AG09319 (cell line): ENCODE measurements at regions not wholly inside any gene's neighbourhood (a gene's known extent, or its start where the extent isn't known, plus 50 kb on each side); places are given as distances from the start of the nearest gene placed in this dataset.

ENCODE experiments used
- DNase-seq: peaks from one replicate; pipeline ENCODE4 v3.0.0-alpha.2; 2010; ENCODE audit warnings: low read depth; ENCODE audit errors: extremely low read depth
- CTCF ChIP-seq: IDR thresholded peaks from 2 replicates; pipeline ENCODE4 v1.5.1; 2011; ENCODE audit warnings: low read depth, mild to moderate bottlenecking, inconsistent platforms, low read length, moderate library complexity

DNA sequence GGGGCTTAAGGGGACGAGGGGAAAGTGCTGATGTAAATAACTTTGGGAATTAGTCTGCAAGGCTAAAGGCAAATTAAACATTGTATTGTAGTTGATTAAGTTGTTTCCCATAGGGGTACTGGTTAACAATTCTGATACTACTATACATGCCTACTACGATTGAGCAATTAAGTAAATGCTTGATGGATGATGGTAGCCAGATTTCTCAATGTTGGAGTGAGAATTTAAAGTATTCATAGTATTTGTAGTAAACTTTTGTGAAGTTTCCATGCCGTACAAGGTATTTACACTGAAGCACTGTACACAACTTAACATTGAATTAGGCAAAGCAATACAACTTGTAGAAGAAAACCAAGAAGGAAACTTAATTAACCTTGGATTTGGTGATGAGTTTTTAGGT lies 852.3 kb downstream of the QKI start:
- TF ChIP-seq CTCF: no peak
- no peak for DNase-seq

DNA sequence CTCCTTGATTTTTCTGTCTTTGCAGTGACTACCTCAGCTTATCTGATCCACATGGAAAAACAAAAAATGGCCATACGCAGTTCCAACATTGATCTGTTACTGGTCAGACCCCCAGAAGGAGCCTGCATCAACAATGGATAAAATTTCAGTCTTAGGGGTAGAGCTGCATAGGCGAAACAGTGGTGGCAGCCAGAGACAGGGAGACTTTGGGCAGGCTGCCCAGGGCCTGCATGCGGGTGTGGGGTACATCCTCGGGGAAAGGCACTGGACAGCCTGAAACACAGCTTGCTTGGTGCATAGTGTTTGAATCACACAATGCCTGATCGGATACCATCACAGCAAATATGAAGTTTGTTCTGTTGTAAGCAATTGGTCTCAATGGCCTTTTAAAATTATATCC lies 847.8 kb downstream of the QKI start:
- DNase-seq: no peak
- no peak for TF ChIP-seq CTCF

DNA sequence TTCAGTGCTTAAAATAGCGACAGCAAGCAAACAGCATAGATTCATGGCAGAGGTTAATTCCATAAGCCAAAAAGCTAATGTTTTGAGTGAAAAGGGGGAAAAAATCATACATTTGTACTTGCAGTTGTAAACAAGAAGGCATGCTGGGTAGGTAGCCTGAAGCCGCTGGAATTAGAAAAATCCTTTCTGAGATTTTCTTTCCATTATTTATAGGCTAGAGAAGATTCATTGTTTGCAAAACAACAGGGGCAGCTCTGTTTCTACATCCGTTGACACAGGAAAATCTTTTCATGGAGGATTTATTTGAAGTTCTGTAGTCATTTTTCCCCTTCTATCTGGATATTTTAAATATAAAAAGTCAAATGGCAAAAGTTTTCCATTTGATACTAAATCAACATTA lies 843.9 kb downstream of the QKI start:
- no peak for TF ChIP-seq CTCF
- no peak for DNase-seq

- DNase-seq: no peak
- no peak for TF ChIP-seq CTCF
These were observed 838.4 kb downstream of the QKI start for GRCh38 chr6:164252948-164253347.

DNA sequence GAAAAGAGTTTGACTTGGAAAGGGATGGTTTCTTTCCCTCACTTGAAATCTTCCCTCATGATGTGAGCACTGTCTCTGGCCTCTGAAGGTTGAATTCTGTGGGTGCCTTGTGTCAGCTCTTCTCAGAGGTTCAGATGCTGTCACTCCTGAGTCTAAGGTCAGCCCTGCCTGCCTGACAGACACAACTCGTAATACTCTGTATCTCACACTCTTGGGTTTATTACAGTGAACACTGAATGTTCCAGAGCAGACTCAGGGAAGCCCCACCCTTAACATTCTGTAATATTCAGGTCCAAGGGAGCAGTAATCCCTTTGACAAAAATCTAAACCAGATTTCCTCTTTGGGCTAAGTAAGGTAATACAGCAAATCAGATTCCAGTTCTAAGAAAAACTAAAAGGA lies 837.8 kb downstream of the QKI start:
- no peak for DNase-seq

DNA sequence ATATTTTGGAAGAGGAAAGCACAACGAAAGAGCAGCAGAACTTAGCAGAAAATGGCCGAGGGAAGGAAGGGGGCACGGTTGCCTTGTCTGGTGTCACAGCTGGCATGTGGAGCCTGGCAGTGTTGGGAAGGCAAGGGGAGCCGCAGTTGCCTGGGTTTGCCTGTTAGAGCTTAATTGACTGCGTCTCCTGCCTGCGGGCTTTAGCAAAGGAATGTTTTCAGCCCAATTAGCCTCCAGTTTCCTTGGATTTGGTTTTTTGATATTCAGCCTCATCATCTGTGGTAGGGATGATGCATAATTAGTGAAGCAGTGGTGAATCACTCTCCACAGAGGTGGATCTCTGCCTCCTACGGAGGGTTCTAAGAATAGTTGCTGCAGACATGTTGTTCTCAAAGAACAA lies 832.6 kb downstream of the QKI start:
- no peak for TF ChIP-seq CTCF
- no peak for DNase-seq

More for the DNA sequence above, 837.8 kb downstream of the QKI start:
- no peak for TF ChIP-seq CTCF

DNA sequence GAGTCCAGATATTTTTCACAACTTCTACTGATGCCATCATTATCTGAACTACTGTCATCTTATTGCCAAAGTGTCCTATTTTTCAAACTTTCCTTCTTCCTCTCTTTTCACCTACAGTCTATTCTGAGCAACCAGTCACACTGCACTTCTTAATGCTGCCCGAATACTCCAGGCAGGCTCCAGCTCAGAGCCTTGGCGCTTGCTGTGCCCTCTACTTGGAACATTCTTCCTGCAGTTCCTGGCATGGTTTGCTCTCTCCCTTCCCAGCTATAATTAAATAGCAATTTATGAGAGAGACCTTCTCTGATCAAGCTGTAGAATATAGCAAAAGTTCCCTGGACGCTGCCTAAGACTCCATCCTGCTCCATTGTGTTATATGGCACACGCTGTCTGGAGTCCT lies 831.6 kb downstream of the QKI start:
- DNase-seq: no peak
- no peak for TF ChIP-seq CTCF

DNA sequence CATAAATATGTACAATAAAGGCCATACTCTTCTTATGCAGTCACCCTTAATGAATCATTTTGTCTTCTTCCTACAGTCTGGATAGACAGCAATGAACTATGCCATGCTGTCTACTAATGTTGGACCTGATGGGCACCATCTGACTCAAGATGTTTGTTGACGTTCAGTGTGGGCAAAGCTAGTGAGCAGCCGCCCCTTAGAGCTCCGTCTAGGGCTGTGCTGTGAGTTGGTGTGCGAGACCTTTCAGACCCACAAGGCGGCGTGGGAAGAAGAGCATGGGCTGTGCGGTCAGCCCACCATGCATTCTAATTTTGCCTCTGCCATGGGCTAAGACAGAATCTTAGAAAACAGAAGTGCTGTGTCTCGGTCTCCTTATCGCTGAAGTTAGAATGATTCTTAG lies 829.4 kb downstream of the QKI start:
- TF ChIP-seq CTCF: no peak
- DNase-seq: no peak
